ENCODE measurements at regions not wholly inside any gene's neighbourhood (a gene's known extent, or its start where the extent isn't known, plus 50 kb on each side); places are given as distances from the start of the nearest gene placed in this dataset.
"Not testable (repeated sequence)": the region's sequence is repeated elsewhere in the genome, so short reads cannot be mapped to it uniquely, and the experiment has no call there.

DNA sequence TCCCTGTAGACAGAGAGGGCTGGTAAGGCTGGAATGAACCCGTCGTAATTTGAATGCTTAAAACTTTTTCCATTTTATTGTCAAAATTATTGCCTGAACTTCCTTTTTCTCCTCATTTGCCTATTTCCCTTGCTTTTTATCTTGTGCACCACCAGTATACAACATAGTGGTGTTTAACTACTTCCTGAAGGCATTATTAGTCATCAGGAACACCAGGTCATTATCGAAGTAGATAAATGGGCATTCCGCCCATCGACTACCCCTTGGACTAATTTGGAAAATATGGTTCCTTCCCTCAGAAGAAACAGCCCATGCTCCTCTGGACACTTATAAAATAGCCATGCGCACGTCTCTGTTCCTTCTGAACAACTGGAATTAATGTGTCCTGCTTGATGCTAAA lies 232.1 kb downstream of the TM9SF2 start:
- DNase-seq: no peak

DNA sequence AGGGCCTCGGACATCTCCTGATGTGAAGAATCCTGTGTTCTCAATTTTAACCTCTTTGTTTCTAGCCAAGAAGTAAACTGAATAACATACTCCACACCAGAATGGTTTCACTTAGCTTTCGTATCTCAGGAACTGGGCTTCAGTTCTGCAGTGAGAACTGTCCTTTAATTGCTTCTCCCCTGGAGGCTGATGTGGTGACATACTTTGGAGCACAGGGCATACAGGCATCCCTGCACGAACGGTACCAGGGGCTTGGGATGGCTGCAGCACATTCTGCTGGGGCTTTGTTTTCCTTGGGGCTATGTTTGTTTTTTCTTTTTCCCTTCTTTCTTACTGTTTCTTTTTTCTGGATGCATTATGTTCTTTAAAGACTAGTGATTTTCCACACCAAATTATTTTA lies 230.5 kb downstream of the TM9SF2 start:
- DNase-seq: no peak

DNA sequence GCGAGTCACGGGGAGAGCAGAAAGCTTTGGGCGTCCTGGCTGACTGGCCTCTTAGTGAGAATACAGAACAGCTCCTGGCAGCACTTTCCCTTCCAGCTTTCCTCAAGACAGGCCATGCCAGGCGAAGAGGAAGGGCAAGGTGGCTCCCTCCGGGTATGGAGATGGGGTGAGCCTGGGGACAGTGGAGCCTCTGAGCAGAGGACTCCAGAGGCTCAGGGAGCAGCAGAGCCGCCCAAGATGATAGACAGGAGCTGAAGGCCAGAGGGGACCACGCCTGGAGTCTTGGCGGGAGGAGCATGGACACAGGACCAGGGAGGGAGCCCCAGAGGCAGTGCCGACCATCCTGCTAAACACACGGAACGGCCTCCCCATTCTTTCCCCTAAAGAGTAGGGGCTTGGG lies 229.1 kb downstream of the TM9SF2 start:
- no peak for DNase-seq

DNA sequence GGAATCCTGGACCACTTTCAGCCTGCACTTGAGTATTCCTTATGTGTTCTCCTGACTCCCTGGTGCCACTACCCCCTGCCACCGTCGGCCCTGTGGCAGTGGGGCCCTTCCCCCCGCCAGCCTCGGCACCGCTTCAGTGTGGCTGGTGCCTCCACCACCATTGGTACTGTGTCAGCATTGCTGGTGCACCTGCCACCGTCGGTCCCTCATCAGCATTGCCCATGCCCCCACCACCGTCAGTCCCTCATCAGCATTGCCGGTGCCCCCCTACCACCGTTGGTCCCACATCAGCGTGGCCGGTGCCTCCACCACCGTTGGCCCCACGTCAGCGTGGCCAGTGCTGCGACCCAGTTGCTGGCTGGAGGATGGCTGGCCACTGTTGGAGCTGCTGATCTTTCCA lies 228.5 kb downstream of the TM9SF2 start:
- DNase-seq: no peak

DNA sequence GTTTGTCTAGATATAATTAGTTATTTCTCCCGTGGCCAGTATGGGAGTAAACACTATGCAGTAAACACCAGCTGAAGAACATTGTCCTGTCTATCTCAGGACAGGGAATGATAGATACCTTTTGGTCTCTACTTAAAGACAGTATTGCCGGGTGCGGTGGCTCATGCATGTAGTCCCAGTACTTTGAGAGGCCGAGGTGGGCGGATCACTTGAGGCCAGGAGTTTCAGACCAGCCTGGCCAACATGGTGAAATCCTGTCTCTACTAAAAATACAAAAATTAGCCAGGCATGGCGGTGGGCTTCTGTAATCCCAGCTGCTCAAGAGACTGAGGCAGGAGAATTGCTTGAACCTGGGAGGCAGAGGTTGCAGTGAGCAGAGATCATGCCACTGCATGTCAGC lies 226.4 kb downstream of the TM9SF2 start:
- DNase-seq: not testable (repeated sequence)

DNA sequence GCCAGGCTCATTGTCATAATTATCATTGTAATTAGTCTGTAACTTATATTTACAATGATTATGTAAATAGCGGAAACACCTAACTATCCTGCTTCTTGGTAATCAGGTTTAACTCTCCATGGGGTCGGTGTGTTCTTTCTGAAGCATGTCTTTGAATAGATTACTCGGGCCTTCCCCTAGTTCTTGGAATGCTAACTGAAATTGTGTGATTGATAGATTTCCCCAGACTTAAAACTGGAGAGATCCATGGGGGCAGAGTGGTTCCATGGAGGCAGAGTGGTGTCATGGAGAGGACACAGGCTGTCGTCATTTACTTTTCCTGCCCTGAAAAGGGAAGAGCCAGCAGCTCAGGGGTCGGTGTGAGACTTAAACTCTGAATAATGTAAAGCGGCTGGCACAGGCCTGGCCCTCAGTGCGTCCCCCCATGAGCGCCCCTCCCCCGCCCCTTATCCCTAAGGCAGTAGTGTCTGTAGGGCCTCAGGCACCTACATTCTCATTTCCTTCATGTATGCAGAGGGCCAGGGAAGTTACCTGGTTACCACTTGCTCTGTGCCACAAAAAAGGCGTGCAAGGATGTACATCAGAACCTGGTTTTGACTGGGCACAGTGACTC lies 225.1 kb downstream of the TM9SF2 start:
- DNase-seq: no peak

DNA sequence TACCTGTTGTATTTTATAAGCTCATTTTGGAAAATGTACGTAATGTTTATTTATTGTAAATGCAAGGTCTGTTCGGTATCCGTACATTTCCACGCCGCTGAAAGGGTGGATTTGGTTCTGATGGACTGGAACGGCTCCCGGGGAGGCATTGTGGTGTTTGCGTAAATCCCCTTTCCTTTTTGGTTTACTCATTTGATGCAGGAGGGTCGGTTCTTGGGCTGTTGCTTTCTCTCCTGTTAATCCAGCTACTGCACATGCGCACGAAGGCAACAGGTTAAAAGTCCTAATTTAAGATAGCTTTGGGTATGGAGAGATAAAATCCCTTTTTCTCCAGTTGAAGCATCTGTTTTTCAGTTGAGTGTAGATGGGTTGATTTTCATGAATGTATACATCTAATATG lies 224.4 kb downstream of the TM9SF2 start:
- no peak for DNase-seq

DNA sequence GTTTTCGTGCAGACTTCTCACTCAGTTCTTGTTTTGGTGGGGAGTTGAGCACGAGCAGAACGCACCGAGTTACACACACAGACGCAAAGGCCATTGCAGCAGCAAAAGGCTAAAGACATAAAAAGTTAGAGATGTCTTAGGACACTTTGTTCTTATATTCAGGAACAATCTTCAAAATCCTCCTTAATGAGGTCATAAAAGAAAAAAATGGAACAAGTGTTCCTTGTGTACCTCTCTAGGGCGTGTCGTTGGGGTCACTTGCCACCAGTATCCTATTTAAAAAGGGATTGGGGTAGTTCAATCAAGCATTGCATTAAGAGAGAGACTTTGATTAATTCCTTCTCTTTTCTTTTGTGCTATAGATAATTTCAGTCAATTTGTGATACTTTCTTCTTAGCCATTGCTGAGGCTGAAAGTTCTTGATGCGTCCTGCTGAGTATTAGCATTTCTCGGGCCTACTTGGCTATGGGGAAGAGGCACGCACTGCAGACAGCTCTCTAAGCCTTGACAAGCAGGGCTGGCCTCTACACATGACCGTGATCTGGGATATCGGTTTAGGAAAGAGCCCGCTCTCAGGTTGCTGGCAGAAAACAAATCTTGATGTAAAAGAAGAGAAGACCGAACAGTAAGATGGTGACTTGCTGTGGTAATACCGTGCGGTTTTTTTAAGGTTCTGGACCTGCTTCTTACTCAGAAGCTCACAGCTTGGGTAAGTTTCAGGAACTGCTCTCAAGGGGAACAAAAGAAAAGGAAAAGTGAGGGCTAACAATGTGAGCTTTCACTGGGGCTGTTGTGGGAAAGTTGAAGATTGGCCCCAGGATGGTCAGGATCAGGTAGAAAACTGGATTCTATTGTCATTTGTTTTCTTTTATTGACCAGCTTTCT lies 223.6 kb downstream of the TM9SF2 start:
- no peak for DNase-seq

DNA sequence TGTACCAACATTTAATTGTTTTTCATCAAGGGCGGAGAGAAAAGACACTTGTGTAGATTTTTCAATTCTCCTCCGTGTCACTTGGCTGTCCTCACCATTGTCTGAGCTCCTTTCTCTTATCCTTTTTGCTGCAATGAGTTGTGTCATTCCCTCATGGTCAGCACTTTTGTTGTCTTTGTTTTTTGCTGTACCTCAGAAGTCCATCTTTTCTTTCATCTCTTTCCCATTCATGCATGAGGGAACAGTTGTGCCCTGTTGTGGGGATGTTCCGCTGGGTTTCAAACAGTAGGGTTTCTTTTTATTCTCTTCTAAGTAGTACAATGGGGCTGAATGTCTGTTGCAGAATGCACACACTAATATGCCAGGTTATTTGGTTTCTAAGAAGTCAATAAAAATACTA lies 222.6 kb downstream of the TM9SF2 start:
- no peak for DNase-seq

DNA sequence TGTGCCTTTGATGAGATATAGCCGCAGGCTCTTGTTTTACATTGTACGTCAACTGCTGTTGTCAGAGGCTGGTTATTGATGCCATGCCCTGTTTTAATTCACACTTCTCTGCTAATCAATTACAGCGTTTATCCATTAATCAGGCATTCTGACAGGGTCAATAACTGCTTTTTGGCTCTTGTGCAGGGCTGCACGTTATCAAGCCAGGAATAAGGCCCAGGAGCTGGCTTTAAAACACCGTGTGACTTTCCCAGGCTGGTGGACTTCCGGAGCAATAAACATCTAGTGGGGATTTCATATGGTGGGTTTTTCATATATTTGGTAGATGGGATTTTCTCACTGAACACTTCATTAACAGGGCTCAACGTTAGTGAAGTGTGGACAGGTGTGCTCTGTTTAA lies 221.7 kb downstream of the TM9SF2 start:
- DNase-seq: no peak

DNA sequence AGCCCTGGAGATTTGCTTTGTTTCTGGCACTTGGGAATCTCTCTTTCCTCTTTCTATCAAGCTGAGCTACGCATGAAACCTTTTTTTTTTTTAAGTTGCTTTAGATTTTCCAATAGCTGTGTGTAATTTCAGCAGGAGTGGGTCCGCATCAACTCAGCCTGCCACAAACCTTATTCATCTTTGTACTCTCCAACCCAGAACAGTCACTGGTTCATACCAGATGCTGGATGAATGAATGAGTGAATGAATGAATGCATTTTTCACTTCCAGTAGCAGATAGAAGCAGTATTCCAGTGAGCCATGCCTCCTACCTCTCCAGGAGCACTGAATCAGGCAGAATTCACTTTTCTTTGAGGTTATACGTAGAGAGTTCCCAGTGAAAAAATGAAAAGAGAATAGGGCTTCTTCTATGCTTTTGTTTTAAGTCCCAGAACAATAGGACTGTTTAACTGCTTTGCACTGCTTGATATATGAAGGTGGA lies 221.1 kb downstream of the TM9SF2 start:
- DNase-seq: no peak

DNA sequence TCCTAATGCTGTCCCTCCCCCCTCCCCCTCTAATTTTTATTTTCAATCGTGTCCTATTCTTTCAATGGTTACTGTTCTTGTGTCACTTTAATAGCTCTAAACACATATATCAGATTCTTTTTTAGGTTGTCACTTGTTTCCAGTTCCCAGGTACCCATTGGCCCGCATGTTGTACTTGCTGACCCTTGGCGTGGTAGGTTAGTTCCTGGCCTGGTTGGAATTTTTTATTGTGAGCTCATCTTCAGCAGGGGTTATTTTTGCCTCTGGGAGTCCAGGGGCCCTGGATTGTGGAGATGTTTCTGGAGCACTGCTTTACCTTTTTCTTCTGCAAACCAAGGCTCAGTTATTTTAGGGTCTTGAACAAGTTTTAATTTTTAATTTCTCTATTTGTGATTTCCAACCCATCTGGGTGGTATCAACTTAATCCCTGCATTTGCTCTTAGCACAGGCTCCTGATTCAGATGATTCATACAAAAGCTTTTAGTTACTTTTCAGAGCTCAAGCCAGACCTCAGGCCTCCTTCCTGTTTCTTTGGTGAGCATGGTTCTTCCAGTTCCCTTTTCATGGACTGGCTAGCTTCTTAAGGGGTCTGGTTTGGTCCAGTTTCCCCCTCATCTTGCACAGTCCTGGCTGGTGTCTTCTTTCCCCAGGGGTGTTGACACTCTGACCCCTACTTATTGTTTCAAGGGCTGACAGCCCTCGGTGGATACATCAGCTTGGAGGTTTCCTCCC lies 220.5 kb downstream of the TM9SF2 start:
- no peak for DNase-seq

DNA sequence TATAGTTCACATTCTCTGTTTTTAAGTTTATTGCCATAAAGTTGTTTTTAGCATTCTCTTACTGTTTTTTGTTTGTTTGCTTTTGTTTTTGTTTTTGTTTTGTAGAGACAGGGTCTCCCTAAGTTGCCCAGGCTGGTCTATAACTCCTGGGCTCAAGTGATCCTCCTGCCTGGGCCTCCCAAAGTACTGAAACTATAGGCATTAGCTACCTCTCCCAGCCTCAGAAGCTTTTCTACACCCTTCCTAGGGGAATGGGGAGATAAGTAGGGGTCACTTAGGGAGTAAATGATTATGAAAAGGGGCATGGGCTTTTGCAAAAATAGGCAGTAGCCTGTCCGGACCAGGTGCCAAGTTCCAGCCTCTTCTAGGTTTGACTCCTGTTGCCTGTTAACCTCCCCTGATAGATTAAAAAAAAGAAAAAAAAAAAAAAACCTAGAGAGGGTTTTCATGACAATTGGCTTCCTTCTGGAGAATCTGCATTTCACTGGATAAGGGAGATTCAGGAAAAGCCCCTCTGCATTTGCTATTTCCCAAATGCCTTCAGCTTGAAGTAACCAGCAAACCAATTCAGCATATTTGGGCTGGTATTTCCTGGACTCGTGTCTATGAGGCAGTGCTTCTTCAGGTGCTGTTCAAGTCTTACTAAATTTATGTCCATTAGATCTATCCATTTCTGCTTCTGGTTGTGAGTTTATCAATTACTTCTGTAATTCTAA lies 216.8 kb downstream of the TM9SF2 start:
- no peak for DNase-seq

DNA sequence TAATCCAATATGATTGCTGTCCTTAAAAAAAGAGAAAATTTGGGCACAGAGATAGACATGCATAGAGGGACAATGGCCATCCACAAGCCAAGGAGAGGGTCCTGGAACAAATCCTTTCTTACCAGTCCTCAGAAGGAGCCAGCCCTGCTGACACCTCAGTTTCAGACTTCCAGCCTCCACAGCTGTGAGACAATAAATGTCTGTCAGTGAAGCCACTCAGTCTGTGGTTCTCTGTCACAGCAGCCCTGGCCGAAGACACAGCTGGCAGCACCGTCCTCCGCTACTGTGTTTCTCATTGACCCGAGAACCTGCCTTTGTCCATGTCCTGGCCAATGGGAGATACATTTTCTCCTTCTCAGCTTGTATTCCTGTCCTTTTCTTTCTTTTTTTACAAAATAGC lies 207.9 kb downstream of the TM9SF2 start:
- DNase-seq: no peak

DNA sequence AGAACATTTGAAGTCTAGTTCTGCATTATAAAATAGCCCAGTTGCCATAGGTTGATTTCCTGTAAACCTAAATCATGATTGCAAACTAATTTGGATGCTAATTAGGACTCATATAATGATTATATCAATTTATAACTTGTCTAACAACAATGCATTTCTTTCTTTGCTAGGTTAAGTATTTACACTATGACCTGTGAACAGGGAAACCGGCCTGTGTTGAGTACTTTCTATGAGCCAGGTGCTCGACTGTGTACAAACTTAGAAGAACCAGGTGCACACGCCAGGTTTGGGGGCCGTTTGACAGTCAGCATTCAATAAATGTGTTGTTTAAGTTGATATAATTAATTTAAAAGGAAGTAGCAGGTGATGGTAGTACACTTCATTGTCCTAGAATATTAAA lies 203.1 kb downstream of the TM9SF2 start:
- DNase-seq: no peak

DNA sequence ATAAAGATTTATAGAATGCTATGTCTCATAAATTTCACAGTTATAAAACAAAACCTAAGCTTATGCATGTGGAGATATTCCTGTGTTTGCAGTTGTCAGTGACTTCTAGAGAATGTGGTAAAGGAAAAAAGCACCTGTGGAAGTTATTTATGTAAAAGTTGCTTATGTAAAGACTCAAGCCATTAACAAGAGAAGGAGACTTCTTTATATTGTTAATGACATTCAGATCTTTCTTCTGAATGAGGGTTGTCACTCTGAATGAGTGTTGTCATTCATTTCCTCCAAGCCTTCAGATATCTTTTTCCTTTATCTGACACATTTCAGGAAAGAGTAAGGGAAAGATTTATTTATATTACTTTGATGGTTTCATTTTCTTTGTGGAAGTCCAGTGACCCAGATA lies 202.6 kb downstream of the TM9SF2 start:
- no peak for DNase-seq

DNA sequence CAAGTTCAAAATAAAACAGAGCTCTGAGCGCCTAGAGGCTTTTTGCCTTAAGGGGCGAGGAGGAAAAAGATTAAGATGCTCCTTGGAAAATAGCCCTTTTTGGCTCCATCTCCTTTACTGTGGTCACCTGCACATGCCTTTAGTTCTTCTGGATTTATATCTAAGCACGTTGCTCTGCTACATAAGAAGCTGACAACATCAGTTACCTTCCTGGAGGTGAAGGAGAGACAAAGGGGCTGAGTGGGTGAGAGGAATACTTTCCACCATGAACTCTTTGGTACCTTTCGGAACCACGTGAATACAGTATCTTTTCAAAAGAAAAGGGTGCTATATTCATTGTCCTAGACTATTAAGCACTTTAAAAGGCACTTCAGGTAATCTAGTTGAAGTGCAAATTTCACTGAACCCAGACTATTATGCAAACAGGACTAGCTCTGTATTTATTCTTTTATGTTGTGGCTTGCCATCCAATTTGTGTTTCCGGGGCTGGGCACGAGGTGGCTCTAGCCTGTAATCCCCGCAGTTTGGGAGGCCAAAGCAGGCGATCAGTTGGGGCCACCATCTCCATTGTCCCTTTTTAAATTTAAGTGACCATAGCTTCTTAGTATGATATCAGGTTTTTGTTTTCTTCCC lies 201.5 kb downstream of the TM9SF2 start:
- DNase-seq: no peak

DNA sequence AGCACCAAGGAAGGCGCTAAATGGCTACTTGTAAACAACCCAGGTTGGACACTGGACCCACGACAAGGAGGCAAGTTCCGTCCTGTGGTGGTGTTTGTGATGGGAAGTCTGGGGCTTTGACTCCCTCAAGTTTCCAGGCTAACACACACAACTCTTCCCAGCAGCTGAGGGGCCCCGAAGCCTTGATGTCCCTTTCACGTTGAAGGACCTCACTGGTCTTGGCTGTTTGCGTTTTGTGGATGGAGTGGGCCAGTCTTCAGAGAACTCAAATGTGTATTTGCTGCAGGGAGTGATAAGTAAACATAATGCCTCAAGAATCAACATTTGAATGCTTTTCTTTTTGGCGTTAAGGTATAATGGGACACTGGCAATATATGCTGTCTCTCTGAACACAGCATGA lies 199.2 kb downstream of the TM9SF2 start:
- no peak for DNase-seq

DNA sequence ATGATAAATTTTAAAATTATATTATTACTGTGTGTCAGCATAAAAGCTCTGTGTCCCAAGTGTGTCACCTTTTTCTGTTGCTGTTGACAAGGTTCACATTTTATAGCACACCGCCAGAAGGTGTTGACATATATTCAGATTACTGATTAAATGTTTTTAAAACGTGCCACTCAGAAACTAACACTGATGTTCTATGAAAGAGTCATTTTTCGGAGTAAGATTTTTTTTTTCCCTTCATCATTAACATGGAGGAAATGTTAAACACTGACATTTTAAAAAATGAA lies 197.5 kb downstream of the TM9SF2 start:
- DNase-seq: no peak

DNA sequence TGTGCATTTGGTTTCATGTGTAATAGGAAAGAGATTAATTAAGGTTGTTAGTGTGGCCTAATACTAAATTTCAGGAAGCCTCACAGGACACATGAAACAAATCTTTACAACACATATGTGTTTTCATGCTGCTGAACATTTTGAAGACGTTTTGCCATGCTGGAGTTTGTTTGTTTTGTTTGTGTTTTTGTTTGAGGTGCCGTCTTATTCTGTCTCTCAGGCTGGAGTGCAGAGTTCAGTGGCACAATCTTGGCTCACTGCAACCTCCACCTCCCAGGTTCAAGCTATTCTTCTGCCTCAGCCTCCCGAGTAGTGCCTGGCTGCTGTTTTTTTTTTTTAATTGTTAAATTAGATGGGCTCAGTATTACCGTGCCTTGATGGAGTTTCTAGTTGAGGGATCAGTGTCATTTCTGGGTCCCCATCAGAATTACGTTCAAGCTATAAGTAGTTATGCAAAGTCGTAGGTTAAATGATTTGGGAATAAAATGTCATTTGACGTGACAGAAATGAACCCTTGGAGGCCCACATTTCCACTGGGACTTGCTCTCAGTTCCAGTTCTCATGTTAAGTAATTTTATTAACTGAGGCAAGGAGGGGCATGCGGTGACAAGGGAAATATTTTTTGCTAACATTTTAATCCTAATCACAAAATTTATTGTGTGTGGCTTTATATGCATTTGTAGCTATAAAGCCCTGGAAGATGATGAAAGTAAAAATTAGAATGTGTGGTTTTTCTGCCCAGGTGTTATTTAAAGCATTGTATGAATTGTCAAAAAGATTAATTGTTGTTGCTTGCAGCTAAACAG lies 196.9 kb downstream of the TM9SF2 start:
- DNase-seq: no peak

DNA sequence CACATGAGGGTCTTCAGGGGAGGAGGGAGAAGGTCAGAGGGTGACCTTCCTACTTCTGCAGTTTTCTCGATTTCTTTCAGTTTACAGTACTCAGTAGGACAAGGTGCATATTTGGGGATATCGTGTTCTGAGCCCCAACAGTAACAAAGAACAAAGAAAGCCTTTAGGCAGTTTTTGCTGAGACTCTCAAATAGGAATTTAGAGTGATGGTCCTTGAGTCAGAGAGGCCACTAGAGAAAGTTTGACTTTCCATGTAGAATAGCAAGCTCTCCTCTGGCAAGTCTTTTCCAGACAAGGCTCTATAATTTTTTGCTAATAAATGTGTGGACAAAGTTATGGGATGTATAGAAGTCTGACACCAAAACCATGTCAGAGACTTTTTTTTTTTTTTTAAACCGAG lies 194.6 kb downstream of the TM9SF2 start:
- DNase-seq: no peak
